Subcutaneous abdominal adipose tissue (tissue), 5 donors: ENCODE measurements at regions not wholly inside any gene's neighbourhood (a gene's known extent, or its start where the extent isn't known, plus 50 kb on each side); places are given as distances from the start of the nearest gene placed in this dataset.
"Not testable (repeated sequence)": the region's sequence is repeated elsewhere in the genome, so short reads cannot be mapped to it uniquely, and the experiment has no call there.

Experiments
- H3K27ac ChIP-seq: one replicate; pipeline ENCODE4 v1.7.0; 2013; ENCODE audit warnings: low read depth, mild to moderate bottlenecking, inconsistent platforms, low read length, moderate library complexity
- H3K27me3 ChIP-seq, 5 donors: one replicate each; pipeline ENCODE4 v1.7.0; 2013; ENCODE audit warnings: low read length in 5 of 5, inconsistent platforms in 1 of 5; ENCODE audit not compliant: control insufficient read depth in 5 of 5, insufficient read depth in 4 of 5
- H3K36me3 ChIP-seq, 5 donors: one replicate each; pipeline ENCODE4 v1.7.0; 2013; ENCODE audit warnings: low read length in 5 of 5; ENCODE audit not compliant: control insufficient read depth in 5 of 5, insufficient read depth in 5 of 5
- H3K4me1 ChIP-seq, 5 donors: one replicate each; pipeline ENCODE4 v1.7.0; 2013; ENCODE audit warnings: low read length in 5 of 5, mild to moderate bottlenecking in 3 of 5, moderate library complexity in 1 of 5; ENCODE audit not compliant: control insufficient read depth in 5 of 5, insufficient read depth in 5 of 5
- H3K4me3 ChIP-seq, 5 donors: one replicate each; pipeline ENCODE4 v1.7.0; 2013; ENCODE audit warnings: low read length in 5 of 5, low read depth in 1 of 5
- H3K9ac ChIP-seq, 5 donors: one replicate each; pipeline ENCODE4 v1.7.0; 2013; ENCODE audit warnings: low read length in 5 of 5, mild to moderate bottlenecking in 4 of 5, moderate library complexity in 3 of 5
- H3K9me3 ChIP-seq, 5 donors: one replicate each; pipeline ENCODE4 v1.7.0; 2013; ENCODE audit warnings: low read length in 5 of 5; ENCODE audit not compliant: control insufficient read depth in 5 of 5
- donor health status: healthy.
- donor health status: healthy.
- donor health status: healthy.
- donor health status: healthy.
- donor health status: healthy.

DNA sequence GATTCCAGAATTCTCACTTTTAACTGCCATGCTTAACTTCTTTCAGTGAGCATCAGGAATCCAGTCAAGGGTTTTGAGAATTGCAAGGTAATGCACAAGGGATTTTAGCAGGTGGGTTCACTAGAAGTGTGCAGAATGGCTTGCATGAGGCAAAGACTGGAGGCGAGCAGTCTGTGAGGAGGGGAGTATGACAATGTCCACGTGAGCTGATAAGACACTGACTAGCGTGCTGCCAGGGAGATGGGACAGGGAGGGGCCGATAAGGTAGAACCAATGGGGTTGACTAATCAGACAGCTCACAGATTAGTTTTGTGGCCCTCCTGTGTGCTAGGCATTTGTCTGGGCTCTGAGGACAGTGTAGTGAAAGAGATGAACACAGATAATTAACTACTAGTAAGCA is 102.0 kb upstream of the DAZL start:
- Histone ChIP-seq H3K9me3 (no peaks in the 10 kb centered on the region), H3K36me3 (no peaks in the 10 kb centered on the region), H3K27ac (no peak overlapping the region), H3K4me3 (no peak overlapping the region), H3K4me1 (no peaks in the 10 kb centered on the region), H3K9ac (no peak overlapping the region), H3K27me3 (no peaks in the 10 kb centered on the region)

DNA sequence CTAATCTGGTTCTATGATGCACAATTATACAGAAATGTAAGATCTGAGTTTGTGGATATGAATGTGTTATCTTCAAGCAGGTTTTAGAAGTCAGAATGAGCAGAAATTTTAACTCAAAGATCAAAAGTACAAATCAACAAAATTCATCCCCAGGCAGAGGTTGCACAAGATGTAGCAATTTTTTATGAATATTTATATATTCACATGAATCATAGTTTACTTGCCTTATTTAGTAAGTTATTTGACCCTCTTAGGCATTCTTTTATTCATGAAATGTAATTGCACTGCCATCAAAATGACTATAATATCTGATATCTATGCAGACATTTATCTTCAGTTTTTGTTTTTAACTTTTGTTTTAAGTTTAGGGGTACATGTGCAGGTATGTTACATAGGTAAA is 103.1 kb upstream of the DAZL start:
- Histone ChIP-seq H3K4me1 (no peaks in the 10 kb centered on the region), H3K9me3 (peaks cover 0 to 1% (median 0%) of the 10 kb centered on the region in 5 donors), H3K27me3 (no peaks in the 10 kb centered on the region), H3K9ac (no peak overlapping the region), H3K4me3 (no peak overlapping the region), H3K27ac (no peak overlapping the region), H3K36me3 (no peaks in the 10 kb centered on the region)

DNA sequence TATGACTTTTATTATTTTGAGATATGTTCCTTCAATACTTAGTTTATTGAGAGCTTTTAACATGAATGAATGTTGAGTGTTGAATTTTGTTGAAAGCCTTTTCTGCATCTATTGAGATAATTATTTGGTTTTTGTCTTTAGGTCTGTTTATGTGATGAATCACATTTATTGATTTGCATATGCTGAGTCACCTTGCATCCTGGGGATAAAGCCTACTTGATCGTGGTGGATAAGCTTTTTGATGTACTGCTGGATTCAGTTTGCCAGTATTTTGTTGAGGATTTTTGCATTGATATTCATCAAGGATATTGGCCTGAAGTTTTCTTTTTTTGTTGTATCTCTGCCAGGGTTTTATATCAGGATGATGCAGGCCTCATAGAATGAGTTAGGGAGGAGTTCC is 106.5 kb upstream of the DAZL start:
- H3K4me3 ChIP-seq, H3K4me1 ChIP-seq, H3K36me3 ChIP-seq, H3K9me3 ChIP-seq, H3K27me3 ChIP-seq, H3K9ac ChIP-seq, H3K27ac ChIP-seq: not testable (repeated sequence)

DNA sequence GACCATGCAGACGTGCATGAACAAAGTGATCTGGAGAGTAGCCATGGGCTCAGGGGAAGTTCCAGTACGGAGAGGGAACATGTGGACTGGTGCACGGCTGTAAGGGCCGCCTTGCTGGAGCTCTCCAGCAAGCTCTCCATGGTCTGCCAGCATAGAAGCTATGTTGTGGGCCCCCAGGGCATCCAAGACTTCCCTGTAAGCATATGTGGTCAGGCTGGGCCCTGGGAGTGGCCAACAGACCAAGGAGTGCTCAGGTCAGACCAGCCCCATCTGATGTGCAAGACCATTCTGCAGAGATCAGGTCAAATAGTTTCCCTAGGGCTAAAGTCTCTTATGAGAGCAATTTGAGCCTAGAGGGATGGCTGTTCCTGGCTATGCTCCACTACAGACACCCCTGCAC is 110.1 kb upstream of the DAZL start:
- H3K4me3 ChIP-seq = no peak overlapping the region

DNA sequence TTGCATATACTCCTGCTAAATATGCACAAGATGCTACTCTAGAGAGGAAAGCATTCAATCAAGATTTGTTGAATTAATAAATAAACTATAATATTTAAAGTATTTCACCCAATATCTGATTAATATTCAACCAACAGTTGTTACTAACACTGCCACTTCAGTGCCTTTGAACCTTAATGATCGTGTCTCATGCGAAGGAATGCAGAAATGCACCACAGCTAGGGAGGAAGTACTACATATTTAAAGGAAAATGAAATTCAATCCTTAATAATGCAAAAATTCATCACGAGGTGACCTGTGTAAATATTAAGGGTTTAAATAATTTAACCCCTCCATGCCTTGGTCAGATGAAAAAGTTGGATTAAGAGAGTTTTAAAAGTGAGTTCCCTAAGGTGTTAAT is 114.2 kb upstream of the DAZL start:
- Histone ChIP-seq H3K4me3 (no peak overlapping the region), H3K36me3 (no peaks in the 10 kb centered on the region), H3K9me3 (peaks cover 0 to 4% (median 0%) of the 10 kb centered on the region in 5 donors), H3K27ac (no peak overlapping the region), H3K9ac (no peak overlapping the region), H3K27me3 (no peaks in the 10 kb centered on the region), H3K4me1 (no peaks in the 10 kb centered on the region)

More for the DNA sequence above, 110.1 kb upstream of the DAZL start:
- H3K4me1 ChIP-seq = no peaks in the 10 kb centered on the region
- H3K9ac ChIP-seq = no peak overlapping the region
- no peak overlapping the region for H3K27ac ChIP-seq
- no peaks in the 10 kb centered on the region for H3K36me3 ChIP-seq
- H3K27me3 ChIP-seq = no peaks in the 10 kb centered on the region
- H3K9me3 ChIP-seq = peaks cover 0 to 8% (median 3%) of the 10 kb centered on the region in 5 donors

DNA sequence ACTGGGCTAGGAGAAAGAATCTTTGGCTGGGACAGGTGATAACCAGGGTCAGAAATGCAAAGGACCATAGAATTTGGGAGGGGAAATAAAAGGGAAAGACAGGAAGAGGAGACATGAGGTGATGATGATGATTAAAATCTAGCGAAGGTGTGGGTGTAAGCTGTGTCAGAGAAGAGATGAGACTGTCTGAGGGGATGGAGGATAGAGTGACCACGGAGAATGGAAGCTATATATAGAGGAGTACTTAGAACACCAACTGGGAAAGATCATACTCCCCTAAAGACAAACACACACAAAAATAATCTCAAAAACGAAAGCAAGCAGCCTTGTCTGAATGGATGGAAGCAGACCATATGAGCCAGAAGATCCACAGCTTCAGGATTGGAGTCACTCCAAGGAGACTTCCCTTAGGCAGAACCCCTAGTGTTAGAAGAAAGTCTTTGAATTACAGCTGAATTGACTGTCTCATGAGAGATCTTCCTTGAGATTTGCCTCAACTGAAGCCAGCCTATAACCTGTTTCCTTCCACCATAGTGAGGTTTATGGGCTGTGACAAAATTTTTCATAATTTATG is 115.2 kb upstream of the DAZL start:
- H3K4me3 ChIP-seq = no peak overlapping the region
- H3K27ac ChIP-seq = no peak overlapping the region
- H3K4me1 ChIP-seq = no peaks in the 10 kb centered on the region
- H3K27me3 ChIP-seq = no peaks in the 10 kb centered on the region
- H3K36me3 ChIP-seq = no peaks in the 10 kb centered on the region
- peaks cover 0 to 4% (median 0%) of the 10 kb centered on the region in 5 donors for H3K9me3 ChIP-seq
- H3K9ac ChIP-seq = no peak overlapping the region

DNA sequence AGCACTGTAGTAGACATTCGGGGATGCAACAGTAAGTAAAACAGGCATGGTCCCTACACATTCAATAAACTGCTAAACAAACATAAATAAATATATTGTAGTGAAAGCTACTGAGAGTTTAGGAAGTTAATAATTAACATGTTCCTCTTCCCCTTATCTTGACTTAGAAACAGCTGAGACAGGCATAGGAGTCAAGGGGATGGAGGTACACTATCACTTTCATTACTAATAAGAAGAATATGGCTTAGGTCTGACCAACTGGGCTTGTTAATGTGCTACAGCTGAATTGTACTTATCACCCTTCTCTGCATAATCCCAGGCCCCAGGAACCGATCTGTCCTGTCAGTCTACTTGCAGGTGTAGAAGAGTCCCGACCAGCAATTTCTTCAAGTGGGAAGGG is 116.3 kb upstream of the DAZL start:
- Histone ChIP-seq H3K36me3 (no peaks in the 10 kb centered on the region), H3K4me1 (no peaks in the 10 kb centered on the region), H3K27me3 (no peaks in the 10 kb centered on the region), H3K27ac (no peak overlapping the region), H3K4me3 (no peak overlapping the region), H3K9ac (no peak overlapping the region), H3K9me3 (peaks cover 0 to 10% (median 7%) of the 10 kb centered on the region in 5 donors)

DNA sequence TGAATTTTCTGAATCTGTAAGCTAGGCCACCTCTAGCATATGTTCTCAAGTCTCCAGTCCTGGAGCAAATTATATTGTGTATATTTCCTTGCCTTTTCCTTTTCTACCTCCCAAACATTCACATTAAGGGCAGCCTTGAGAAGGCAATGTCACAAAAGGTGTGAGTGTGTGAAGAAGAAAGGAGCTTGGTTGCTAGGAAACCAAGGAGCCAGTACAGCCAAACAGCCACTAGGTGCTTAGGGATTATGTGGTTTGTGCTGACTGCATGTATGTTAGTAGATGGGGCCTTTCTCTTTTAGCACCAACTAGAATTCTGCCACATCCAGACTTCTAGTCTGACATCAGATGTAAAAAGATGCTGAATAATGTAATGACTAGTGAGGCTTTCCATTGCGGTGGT is 118.8 kb upstream of the DAZL start:
- Histone ChIP-seq H3K4me3 (no peak overlapping the region), H3K36me3 (no peaks in the 10 kb centered on the region), H3K27me3 (no peaks in the 10 kb centered on the region), H3K9me3 (peaks cover 0 to 14% (median 7%) of the 10 kb centered on the region in 5 donors), H3K27ac (no peak overlapping the region), H3K4me1 (peaks cover 0 to 8% (median 2%) of the 10 kb centered on the region in 5 donors), H3K9ac (no peak overlapping the region)

DNA sequence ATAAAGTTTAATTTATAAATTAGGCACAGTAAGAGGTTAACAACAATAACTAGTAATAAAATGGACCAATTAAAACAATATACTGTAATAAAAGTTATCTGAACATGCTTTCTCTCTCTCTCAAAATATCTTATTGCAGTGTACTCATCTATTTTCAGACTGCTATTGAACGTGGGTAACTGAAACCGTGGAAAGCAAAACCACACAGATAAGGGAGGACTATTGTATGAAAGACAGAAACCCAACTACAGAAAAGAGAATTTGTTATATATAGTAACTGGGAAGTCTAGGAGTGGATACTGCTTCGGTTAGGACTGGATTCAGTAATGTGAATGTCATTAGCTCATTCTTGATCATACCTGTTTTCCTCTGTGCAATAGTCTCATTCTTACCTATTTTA is 119.3 kb upstream of the DAZL start:
- Histone ChIP-seq H3K4me3 (no peak overlapping the region), H3K9me3 (peaks cover 0 to 14% (median 7%) of the 10 kb centered on the region in 5 donors), H3K27me3 (no peaks in the 10 kb centered on the region), H3K9ac (no peak overlapping the region), H3K36me3 (no peaks in the 10 kb centered on the region), H3K4me1 (peaks cover 0 to 13% (median 7%) of the 10 kb centered on the region in 5 donors), H3K27ac (no peak overlapping the region)

DNA sequence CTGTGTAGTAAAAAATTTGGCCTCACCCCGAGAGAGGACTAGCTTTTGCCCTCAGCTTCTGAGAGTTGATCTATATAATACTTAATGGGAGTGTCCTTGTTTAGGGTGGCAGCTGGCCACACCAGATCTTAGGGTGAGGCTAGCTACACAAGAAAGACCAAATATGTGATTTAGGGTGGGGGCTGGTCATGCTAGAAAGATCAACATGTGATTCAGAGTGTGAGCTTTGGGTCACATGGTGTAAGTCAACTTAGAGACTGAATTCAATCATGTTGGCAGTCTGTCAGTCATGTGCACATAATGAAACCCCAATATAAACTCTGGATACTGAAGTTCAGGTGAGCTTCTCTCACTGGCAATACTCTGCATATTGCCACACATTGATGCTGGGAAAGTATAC is 120.7 kb upstream of the DAZL start:
- Histone ChIP-seq H3K9me3 (peaks cover 0 to 14% (median 7%) of the 10 kb centered on the region in 5 donors), H3K36me3 (no peaks in the 10 kb centered on the region), H3K27ac (no peak overlapping the region), H3K27me3 (no peaks in the 10 kb centered on the region), H3K4me3 (peak overlapping the region in 1 of 5 donors; percentile 21), H3K9ac (no peak overlapping the region), H3K4me1 (peaks cover 0 to 14% (median 8%) of the 10 kb centered on the region in 5 donors)
